T-helper 17 cell (primary cell): ENCODE measurements at regions not wholly inside any gene's neighbourhood (a gene's known extent, or its start where the extent isn't known, plus 50 kb on each side); places are given as distances from the start of the nearest gene placed in this dataset.

Experiments
- ATAC-seq: fragments of 150-1000 bp; cut with Tn5 transposase; 2 replicates; pipeline ENCODE4 v1.10.0; 2021; ENCODE audit warnings: mild to moderate bottlenecking, moderate library complexity
- DNase-seq, 3 donors: peaks; one replicate each; pipeline versions ENCODE4 v3.0.0 to v3.0.0-alpha.2; 2020 to 2021
- H3K9me3 ChIP-seq: one replicate; pipeline ENCODE4 v1.7.0; 2013; ENCODE audit warnings: low read length, mild to moderate bottlenecking; ENCODE audit not compliant: control insufficient read depth, poor library complexity, severe bottlenecking
- H3K27ac Mint-ChIP-seq: one replicate; pipeline ENCODE4 v1.8.0; 2022; ENCODE audit warnings: mild to moderate bottlenecking, moderate library complexity, mixed read lengths
- H3K27me3 Mint-ChIP-seq: one replicate; pipeline ENCODE4 v1.8.0; 2022; ENCODE audit warnings: mixed read lengths
- H3K36me3 Mint-ChIP-seq: one replicate; pipeline ENCODE4 v1.8.0; 2022; ENCODE audit warnings: low read depth, mixed read lengths
- H3K4me1 Mint-ChIP-seq: one replicate; pipeline ENCODE4 v1.8.0; 2022; ENCODE audit warnings: mild to moderate bottlenecking, mixed read lengths
- H3K4me3 Mint-ChIP-seq: one replicate; pipeline ENCODE4 v1.8.0; 2022; ENCODE audit warnings: mild to moderate bottlenecking, moderate library complexity, mixed read lengths

GRCh38 chr1:10895621-10896020 is 99.2 kb upstream of the CASZ1 start:
- peaks cover 30% of the 10 kb centered on the region for H3K27me3 Mint-ChIP-seq
- H3K9me3 ChIP-seq: no peaks in the 10 kb centered on the region
- no peak for ATAC-seq
- H3K4me1 Mint-ChIP-seq: no peaks in the 10 kb centered on the region
- H3K27ac Mint-ChIP-seq: no peak overlapping the region
- peaks cover 2% of the 10 kb centered on the region for H3K36me3 Mint-ChIP-seq
- no peak for DNase-seq
- no peak overlapping the region for H3K4me3 Mint-ChIP-seq

DNA sequence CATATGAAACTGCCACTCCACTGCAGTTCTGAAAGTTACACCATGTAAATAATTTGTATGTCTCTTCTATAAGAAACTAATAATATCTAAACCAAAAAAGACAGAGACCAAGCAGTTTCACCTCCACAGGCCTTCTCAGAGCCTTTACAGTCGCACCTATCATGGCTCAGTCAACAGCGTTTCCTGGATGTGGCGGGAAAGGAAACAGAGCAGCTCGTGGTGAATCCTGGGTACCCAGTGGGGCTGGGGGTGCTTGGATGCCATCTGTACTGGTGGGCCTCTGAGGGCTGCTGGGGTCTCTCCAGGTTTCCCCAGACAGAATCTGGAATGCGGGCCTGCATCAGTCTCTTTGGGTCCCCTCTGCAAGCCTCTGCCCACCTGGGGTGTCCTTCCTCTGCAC is 100.2 kb upstream of the CASZ1 start:
- DNase-seq (no peak), ATAC-seq (no peak)
- H3K27ac Mint-ChIP-seq: no peak overlapping the region
- peaks cover 20% of the 10 kb centered on the region for H3K27me3 Mint-ChIP-seq
- H3K4me1 Mint-ChIP-seq: no peaks in the 10 kb centered on the region
- peaks cover 2% of the 10 kb centered on the region for H3K36me3 Mint-ChIP-seq
- H3K9me3 ChIP-seq: no peaks in the 10 kb centered on the region
- H3K4me3 Mint-ChIP-seq: no peak overlapping the region

- no peaks in the 10 kb centered on the region for H3K9me3 ChIP-seq
- no peak overlapping the region for H3K4me3 Mint-ChIP-seq
- no peak for ATAC-seq
- H3K27me3 Mint-ChIP-seq: peaks cover 13% of the 10 kb centered on the region
- H3K27ac Mint-ChIP-seq: no peak overlapping the region
- H3K4me1 Mint-ChIP-seq: no peaks in the 10 kb centered on the region
- DNase-seq: no peak
- H3K36me3 Mint-ChIP-seq: no peaks in the 10 kb centered on the region
Observed at GRCh38 chr1:10897321-10897980, 101.0 kb upstream of the CASZ1 start.

- no peaks in the 10 kb centered on the region for H3K4me1 Mint-ChIP-seq
- DNase-seq (no peak), ATAC-seq (no peak)
- peaks cover 13% of the 10 kb centered on the region for H3K27me3 Mint-ChIP-seq
- H3K4me3 Mint-ChIP-seq: no peak overlapping the region
- H3K36me3 Mint-ChIP-seq: no peaks in the 10 kb centered on the region
- H3K9me3 ChIP-seq: no peaks in the 10 kb centered on the region
- H3K27ac Mint-ChIP-seq: no peak overlapping the region
Observed at GRCh38 chr1:10897981-10898728, 101.7 kb upstream of the CASZ1 start.

GRCh38 chr1:10898921-10899320 is 102.5 kb upstream of the CASZ1 start:
- Mint-ChIP-seq H3K27ac (no peak overlapping the region), H3K4me1 (no peaks in the 10 kb centered on the region), H3K4me3 (no peak overlapping the region), H3K36me3 (no peaks in the 10 kb centered on the region), H3K27me3 (peaks cover 13% of the 10 kb centered on the region)
- H3K9me3 ChIP-seq: no peaks in the 10 kb centered on the region
- DNase-seq: no peak
- ATAC-seq: no peak

DNA sequence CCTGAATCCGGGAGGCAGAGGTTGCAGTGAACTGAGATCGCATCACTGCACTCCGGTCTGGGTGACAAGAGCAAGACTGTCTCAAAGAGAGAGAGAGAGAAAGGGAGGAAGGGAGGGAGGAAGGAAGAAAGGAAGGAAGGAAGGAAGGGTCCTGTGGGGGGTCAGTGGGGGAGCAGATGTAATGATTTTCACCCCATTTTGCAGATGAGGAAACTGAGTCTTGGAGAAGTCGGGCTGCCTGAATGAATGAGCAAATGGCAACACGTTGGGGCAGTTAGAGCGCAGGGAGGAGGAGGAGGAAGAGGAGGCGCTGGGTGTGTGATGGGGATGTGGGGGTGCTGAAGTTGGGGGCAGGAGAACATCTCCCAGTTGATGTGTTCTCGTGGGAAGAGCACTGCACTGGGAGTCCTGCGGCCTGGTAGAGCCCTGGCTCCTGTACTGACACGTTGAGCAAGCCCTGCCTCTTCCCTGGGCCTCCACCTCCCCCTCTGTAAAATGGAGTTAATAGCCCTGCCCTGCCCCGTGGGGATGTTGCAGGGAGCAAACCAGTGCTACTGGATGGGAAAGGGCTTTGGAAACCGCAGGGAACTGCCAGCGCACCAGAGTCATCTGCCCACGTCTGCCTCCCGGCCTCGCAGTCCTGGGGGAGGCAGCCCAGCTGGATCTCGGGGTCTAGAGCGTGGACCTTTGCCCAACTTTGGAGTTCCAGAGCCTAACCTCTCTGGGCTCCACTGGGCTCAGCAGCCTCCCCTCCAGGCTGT is 103.2 kb upstream of the CASZ1 start:
- Mint-ChIP-seq H3K4me3 (no peak overlapping the region), H3K4me1 (peaks cover 7% of the 10 kb centered on the region), H3K27me3 (peaks cover 13% of the 10 kb centered on the region), H3K36me3 (no peaks in the 10 kb centered on the region), H3K27ac (no peak overlapping the region)
- DNase-seq (no peak), ATAC-seq (no peak)
- H3K9me3 ChIP-seq: no peaks in the 10 kb centered on the region

GRCh38 chr1:10900251-10900651 is 103.8 kb upstream of the CASZ1 start:
- DNase-seq (no peak), ATAC-seq (no peak)
- Mint-ChIP-seq H3K27me3 (peaks cover 12% of the 10 kb centered on the region), H3K4me3 (no peak overlapping the region), H3K27ac (no peak overlapping the region), H3K36me3 (no peaks in the 10 kb centered on the region), H3K4me1 (peaks cover 11% of the 10 kb centered on the region)
- no peaks in the 10 kb centered on the region for H3K9me3 ChIP-seq

DNA sequence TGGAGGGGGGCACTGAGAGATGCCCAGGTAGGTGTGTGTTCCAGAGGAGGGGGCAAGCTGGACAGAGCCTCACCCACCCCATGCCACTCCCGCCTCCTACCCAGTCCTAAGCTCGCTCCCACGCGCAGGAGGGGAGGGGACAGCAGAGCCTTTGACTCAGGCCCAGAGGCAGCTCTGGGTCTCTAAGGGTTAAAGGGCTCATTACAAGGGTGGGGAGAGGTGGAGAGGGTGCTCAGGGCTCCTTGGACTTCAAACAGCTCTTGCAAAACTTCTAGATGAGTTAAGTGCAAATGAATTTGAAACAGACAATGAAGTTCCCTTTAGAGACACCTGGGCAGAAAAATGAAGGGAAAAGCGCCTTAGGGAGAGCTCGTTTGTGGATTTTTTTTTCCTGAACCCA is 104.2 kb upstream of the CASZ1 start:
- Mint-ChIP-seq H3K27ac (no peak overlapping the region), H3K27me3 (peaks cover 8% of the 10 kb centered on the region), H3K4me1 (peaks cover 11% of the 10 kb centered on the region), H3K4me3 (no peak overlapping the region), H3K36me3 (no peaks in the 10 kb centered on the region)
- ATAC-seq: no peak
- DNase-seq: no peak
- H3K9me3 ChIP-seq: no peaks in the 10 kb centered on the region

- ATAC-seq (no peak), DNase-seq (no peak)
- Mint-ChIP-seq H3K27ac (no peak overlapping the region), H3K36me3 (no peaks in the 10 kb centered on the region), H3K27me3 (peaks cover 7% of the 10 kb centered on the region), H3K4me3 (no peak overlapping the region), H3K4me1 (peaks cover 11% of the 10 kb centered on the region)
- no peaks in the 10 kb centered on the region for H3K9me3 ChIP-seq
Observed at GRCh38 chr1:10901091-10901890, 104.8 kb upstream of the CASZ1 start.

GRCh38 chr1:10901891-10902805 is 105.7 kb upstream of the CASZ1 start:
- ATAC-seq (no peak), DNase-seq (no peak)
- Mint-ChIP-seq H3K4me3 (no peak overlapping the region), H3K4me1 (peaks cover 11% of the 10 kb centered on the region), H3K36me3 (no peaks in the 10 kb centered on the region), H3K27ac (peak overlapping the region; percentile 11), H3K27me3 (peaks cover 13% of the 10 kb centered on the region)
- no peaks in the 10 kb centered on the region for H3K9me3 ChIP-seq

GRCh38 chr1:10903421-10903820 is 107.0 kb upstream of the CASZ1 start:
- Mint-ChIP-seq H3K4me1 (peaks cover 11% of the 10 kb centered on the region), H3K36me3 (no peaks in the 10 kb centered on the region), H3K4me3 (no peak overlapping the region), H3K27me3 (peaks cover 17% of the 10 kb centered on the region), H3K27ac (peak overlapping the region; percentile 9)
- H3K9me3 ChIP-seq: no peaks in the 10 kb centered on the region
- ATAC-seq (no peak), DNase-seq (no peak)

DNA sequence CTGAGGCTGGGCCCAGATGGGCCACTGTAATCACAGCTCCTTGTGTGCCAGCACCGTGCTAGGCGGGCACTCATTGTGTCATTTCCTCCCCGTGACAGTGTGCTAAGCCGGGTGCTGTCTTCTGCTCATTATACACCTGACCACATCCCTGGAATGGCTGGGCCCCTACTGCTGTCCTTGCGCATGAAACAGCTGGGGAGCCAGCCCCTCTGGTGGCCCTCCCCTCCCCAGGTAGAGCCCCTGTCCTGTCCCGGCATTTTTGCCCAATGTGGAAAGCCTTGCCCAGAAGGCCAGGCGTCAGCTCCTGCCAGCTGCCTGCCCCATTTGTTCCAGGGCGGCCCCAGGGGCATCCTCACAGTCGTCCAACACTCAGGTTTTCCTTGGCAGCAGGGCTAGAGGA is 107.4 kb upstream of the CASZ1 start:
- Mint-ChIP-seq H3K27ac (peak overlapping the region; percentile 77), H3K36me3 (no peaks in the 10 kb centered on the region), H3K4me1 (peaks cover 14% of the 10 kb centered on the region), H3K27me3 (peaks cover 17% of the 10 kb centered on the region), H3K4me3 (peak overlapping the region; percentile 12)
- ATAC-seq (peak; percentile 46), DNase-seq (no peak)
- H3K9me3 ChIP-seq: no peaks in the 10 kb centered on the region
